Pancreas (tissue), 10 donors: ENCODE measurements at regions not wholly inside any gene's neighbourhood (a gene's known extent, or its start where the extent isn't known, plus 50 kb on each side); places are given as distances from the start of the nearest gene placed in this dataset.

Experiments used
- ATAC-seq, 4 donors: fragments of 200-7000 bp; cut with Tn5 transposase; one replicate each; pipeline versions ENCODE4 v1.8.0 to v1.9.1; 2020; ENCODE audit warnings: mild to moderate bottlenecking in 4 of 4, moderate library complexity in 4 of 4
- DNase-seq, 6 donors: peaks; one replicate each; pipeline ENCODE4 v3.0.0-alpha.2; 2020
- FAIRE-seq: peaks from 2 replicates; lab custom pipeline; 2012; peaks lifted over from hg19 to GRCh38; lab: Jason Lieb, UNC
- H3K27ac ChIP-seq, 4 donors: fragments of 200-600 bp; sonication (generic); 1 replicate in 3 of 4; 2 replicates in 1 of 4; pipeline versions ENCODE4 v1.5.0 to v1.8.0; 2020
- H3K27me3 ChIP-seq, 4 donors: fragments of 200-600 bp; one replicate each; pipeline ENCODE4 v1.8.0; 2021
- H3K36me3 ChIP-seq, 3 donors: fragments of 200-600 bp; sonication (generic) in 1 of 3; one replicate each; pipeline versions ENCODE4 v1.5.0 to v1.8.0; 2020 to 2021
- H3K4me1 ChIP-seq, 3 donors: fragments of 200-600 bp; one replicate each; pipeline ENCODE4 v1.8.0; 2021
- H3K4me3 ChIP-seq, 4 donors: fragments of 200-600 bp; sonication (generic) in 2 of 4; one replicate each; pipeline versions ENCODE4 v1.5.0 to v1.8.0; 2020 to 2021
- H3K9me3 ChIP-seq, 4 donors: fragments of 200-600 bp; one replicate each; pipeline ENCODE4 v1.8.0; 2021
- WGBS, 2 donors: extraction: QIAGEN DNeasy Blood & Tissue Kit; methylation state at CpG; one replicate each; pipeline ENCODE4 v1.1.7; 2013; 5-methylcytosine and 5-hydroxymethylcytosine counted together
- intact Hi-C, 3 donors: fragments of 100-400 bp; cut with DNase I; formaldehyde crosslinking; loops; one replicate each; pipeline versions ENCODE4 v1.11.1 to v1.14.2; 2022
- TF ChIP-seq, protein P1 (sequence below), 4 donors: fragments of 200-600 bp; sonication (generic) in 3 of 4; IDR thresholded peaks; one replicate each; pipeline versions ENCODE4 v1.5.0 to v1.8.0; 2021; ENCODE audit warnings: antibody characterized with exemption in 4 of 4
- donor health status: healthy with polysubstance abuse.
- donor health status: DM: no; HTN: no; CAD: no; lungs with moderate emphysema.
- donor health status: DM: no; HTN: no; CAD: no.
- donor health status: control.
- donor health status: control.
- donor health status: Bipolar disorder and iron deficiency.
- donor health status: DM: yes; HTN: yes; CAD: no.
- donor health status: DM: no; HTN: no; CAD: no.
- donor health status: DM: no; HTN: no; CAD: no.
- donor health status: DM: yes; HTN: yes; CAD: no.

DNA sequence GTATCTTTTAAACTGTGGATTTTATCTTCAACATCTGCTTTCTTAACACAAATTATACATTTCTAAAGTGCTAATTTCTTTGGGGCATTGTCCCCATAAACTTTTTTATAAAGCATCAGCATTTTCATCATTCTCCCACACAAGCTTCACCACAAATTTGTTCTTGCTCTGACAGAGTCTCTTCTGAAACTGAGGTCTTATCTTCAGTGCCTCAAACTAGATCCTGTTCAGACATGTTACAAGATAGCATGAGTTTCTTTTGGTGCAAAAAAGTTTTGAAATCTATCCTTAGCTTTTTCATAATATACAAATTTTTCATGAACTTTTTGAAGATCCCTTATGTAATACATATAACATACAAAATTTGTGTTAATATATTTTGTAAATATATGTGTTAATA is 346.6 kb downstream of the IPMK start:
- FAIRE-seq = no peak
- intact Hi-C loops = no loop called here
- no peak overlapping the region for H3K4me3 ChIP-seq
- no peaks in the 10 kb centered on the region for H3K36me3 ChIP-seq
- H3K4me1 ChIP-seq = no peaks in the 10 kb centered on the region
- TF ChIP-seq, protein P1, sequence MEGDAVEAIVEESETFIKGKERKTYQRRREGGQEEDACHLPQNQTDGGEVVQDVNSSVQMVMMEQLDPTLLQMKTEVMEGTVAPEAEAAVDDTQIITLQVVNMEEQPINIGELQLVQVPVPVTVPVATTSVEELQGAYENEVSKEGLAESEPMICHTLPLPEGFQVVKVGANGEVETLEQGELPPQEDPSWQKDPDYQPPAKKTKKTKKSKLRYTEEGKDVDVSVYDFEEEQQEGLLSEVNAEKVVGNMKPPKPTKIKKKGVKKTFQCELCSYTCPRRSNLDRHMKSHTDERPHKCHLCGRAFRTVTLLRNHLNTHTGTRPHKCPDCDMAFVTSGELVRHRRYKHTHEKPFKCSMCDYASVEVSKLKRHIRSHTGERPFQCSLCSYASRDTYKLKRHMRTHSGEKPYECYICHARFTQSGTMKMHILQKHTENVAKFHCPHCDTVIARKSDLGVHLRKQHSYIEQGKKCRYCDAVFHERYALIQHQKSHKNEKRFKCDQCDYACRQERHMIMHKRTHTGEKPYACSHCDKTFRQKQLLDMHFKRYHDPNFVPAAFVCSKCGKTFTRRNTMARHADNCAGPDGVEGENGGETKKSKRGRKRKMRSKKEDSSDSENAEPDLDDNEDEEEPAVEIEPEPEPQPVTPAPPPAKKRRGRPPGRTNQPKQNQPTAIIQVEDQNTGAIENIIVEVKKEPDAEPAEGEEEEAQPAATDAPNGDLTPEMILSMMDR (IDR thresholded peaks at IDR 0.05) = no peak
- DNase-seq = no peak
- no peak for ATAC-seq
- no peaks in the 10 kb centered on the region for H3K9me3 ChIP-seq
- H3K27me3 ChIP-seq = no peaks in the 10 kb centered on the region
- no peak overlapping the region for H3K27ac ChIP-seq

DNA sequence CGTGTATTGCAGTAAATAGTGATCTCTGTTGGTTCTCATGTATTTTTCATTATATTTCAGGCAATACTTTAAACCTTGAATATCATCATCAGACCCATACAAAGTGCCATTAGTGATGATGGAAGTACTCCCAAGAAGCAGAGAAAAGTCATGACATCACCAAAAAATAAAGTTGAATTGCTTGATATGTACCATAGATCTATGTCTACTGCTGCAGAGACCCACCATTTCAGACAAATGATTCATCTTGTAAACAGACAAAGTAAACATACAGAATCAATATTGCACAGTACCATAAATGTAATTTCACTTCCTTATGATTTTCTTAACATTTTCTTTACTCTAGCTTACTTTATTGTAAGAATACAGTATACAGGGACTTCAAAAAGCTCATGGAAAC is 347.8 kb downstream of the IPMK start:
- Histone ChIP-seq H3K27ac (no peak overlapping the region), H3K4me1 (no peaks in the 10 kb centered on the region), H3K9me3 (no peaks in the 10 kb centered on the region), H3K36me3 (no peaks in the 10 kb centered on the region), H3K4me3 (no peak overlapping the region), H3K27me3 (no peaks in the 10 kb centered on the region)
- no peak for DNase-seq
- peak; percentile 23 for FAIRE-seq
- peak in 1 of 4 donors; percentile 27 for ATAC-seq
- 67 to 78% methylated on average over 1 of the region's 1 CpG for whole genome bisulfite sequencing, 2 donors
- TF ChIP-seq, protein P1 (IDR thresholded peaks at IDR 0.05) = no peak
- intact Hi-C loops = no loop called here

DNA sequence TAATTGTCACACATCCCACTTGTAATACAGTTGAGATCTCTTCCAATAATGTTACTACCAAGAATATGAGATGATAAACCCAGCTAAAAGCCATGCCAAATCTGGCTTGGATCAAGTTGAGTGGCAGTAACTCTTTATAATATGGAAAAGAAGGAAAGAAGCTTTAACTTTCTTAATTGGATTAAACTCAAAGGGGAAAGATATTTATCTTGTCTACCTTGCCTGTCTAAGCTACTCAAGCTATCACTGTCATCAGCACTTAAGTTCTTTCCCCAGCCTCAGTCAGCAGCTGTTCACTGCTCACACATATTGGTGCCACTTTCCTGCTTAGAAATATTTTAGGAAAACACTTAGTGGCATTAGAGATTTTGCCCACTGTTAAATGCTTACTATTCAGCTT is 350.7 kb downstream of the IPMK start:
- no peak for ATAC-seq
- Histone ChIP-seq H3K9me3 (no peaks in the 10 kb centered on the region), H3K4me1 (no peaks in the 10 kb centered on the region), H3K36me3 (no peaks in the 10 kb centered on the region), H3K27me3 (no peaks in the 10 kb centered on the region), H3K4me3 (no peak overlapping the region), H3K27ac (no peak overlapping the region)
- DNase-seq = no peak
- TF ChIP-seq, protein P1 (IDR thresholded peaks at IDR 0.05) = no peak
- intact Hi-C loops = no loop called here
- no peak for FAIRE-seq

DNA sequence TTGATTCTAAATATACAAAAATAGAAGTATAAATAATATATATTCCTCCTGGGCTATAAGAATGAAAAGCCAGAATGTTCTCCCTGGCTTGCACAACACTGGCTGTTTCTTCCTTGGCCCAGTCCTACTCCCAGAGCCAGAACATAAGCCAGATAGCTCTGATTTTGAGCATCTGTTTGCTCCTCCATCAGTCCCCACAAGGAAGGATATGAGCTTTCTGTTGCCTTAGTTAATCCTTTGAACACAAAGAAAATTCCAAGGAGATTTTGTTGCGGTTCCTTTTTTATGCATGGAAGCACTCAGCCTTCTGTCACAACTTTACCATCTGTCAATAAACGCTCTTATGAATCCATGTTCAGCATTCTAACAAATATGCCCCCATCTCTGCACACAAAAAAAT is 361.8 kb downstream of the IPMK start:
- FAIRE-seq = no peak

DNA sequence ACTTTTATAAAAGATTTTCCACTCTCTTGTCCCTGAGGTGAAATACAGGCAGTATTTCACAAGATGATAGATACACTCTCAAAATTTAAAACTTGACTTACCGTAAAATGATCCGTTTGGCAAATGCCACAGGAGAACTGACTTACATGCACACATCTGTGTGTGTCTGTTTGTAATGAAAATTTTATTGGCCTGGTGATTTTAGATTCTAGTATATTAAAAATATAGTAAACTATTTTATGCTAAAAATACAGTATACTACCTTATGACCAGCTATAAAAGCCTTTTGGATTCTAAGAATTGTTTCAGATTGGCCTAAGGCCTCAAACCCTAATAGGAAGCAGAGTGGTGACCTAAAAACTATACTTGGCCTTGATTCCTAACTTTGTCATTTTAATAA is 362.7 kb downstream of the IPMK start:
- FAIRE-seq = no peak
- Histone ChIP-seq H3K27ac (no peak overlapping the region), H3K27me3 (no peaks in the 10 kb centered on the region), H3K4me1 (no peaks in the 10 kb centered on the region), H3K36me3 (no peaks in the 10 kb centered on the region), H3K9me3 (peaks cover 0 to 3% (median 0%) of the 10 kb centered on the region in 4 donors), H3K4me3 (no peak overlapping the region)
- intact Hi-C loops = no loop called here
- ATAC-seq = no peak
- WGBS, 2 donors = 82 to 95% methylated on average over 2 of the region's 2 CpGs
- TF ChIP-seq, protein P1 (IDR thresholded peaks at IDR 0.05) = no peak
- DNase-seq = no peak

More for the DNA sequence above, 361.8 kb downstream of the IPMK start:
- Histone ChIP-seq H3K9me3 (peaks cover 0 to 3% (median 0%) of the 10 kb centered on the region in 4 donors), H3K36me3 (no peaks in the 10 kb centered on the region), H3K27me3 (no peaks in the 10 kb centered on the region), H3K4me1 (no peaks in the 10 kb centered on the region), H3K27ac (no peak overlapping the region), H3K4me3 (no peak overlapping the region)
- intact Hi-C loops = no loop called here
- no peak for DNase-seq
- TF ChIP-seq, protein P1 (IDR thresholded peaks at IDR 0.05) = no peak
- ATAC-seq = no peak
- 81 to 85% methylated on average over 2 of the region's 2 CpGs for WGBS, 2 donors
